ENCODE measurements at regions not wholly inside any gene's neighbourhood (a gene's known extent, or its start where the extent isn't known, plus 50 kb on each side); places are given as distances from the start of the nearest gene placed in this dataset.

- TF ChIP-seq POLR2A (IDR thresholded peaks at IDR 0.05) (no peak), CTCF (IDR thresholded peaks at IDR 0.05 in 4 of 5, conservative IDR thresholded peaks at IDR 0.05 in 1 of 5) (no peak)
These were observed 796.9 kb downstream of the ADGRL2 start for GRCh38 chr1:82597649-82598048.

Measured in gastrocnemius medialis (tissue), 4 donors.